Neural cell (in vitro differentiated cells): ENCODE measurements at regions not wholly inside any gene's neighbourhood (a gene's known extent, or its start where the extent isn't known, plus 50 kb on each side); places are given as distances from the start of the nearest gene placed in this dataset.

ENCODE experiments used
- H2AFZ ChIP-seq: fragments of 200-600, 300-800 bp; sonication (generic), shearing (Covaris generic); 2 replicates; pipeline ENCODE4 v1.6.0; 2014; ENCODE audit warnings: low read depth, mild to moderate bottlenecking, antibody characterized with exemption, low read length, moderate library complexity
- H3F3A ChIP-seq: fragments of 200-600 bp; shearing (Covaris generic); 2 replicates; pipeline ENCODE4 v1.6.1; 2016; ENCODE audit warnings: mild to moderate bottlenecking, moderate library complexity, mixed read lengths, antibody characterized with exemption, low read length; ENCODE audit not compliant: insufficient read depth, poor library complexity, severe bottlenecking
- H3K27ac ChIP-seq: fragments of 200-600, 300-800 bp; sonication (generic), shearing (Covaris generic); 2 replicates; pipeline ENCODE4 v1.5.1; 2014; ENCODE audit warnings: mild to moderate bottlenecking, low read length, moderate library complexity
- H3K27me3 ChIP-seq: fragments of 300-800, 200-600 bp; sonication (generic), shearing (Covaris generic); 2 replicates; pipeline ENCODE4 v1.6.0; 2014; ENCODE audit warnings: mild to moderate bottlenecking, low read depth, low read length, moderate library complexity; ENCODE audit not compliant: insufficient read depth
- H3K36me3 ChIP-seq: fragments of 300-800, 200-600 bp; sonication (generic), shearing (Covaris generic); 2 replicates; pipeline ENCODE4 v1.5.1; 2014; ENCODE audit warnings: mild to moderate bottlenecking, antibody characterized with exemption, low read length, moderate library complexity; ENCODE audit not compliant: insufficient read depth
- H3K4me2 ChIP-seq: fragments of 300-800, 200-600 bp; sonication (generic), shearing (Covaris generic); 2 replicates; pipeline ENCODE4 v1.6.0; 2014; ENCODE audit warnings: mild to moderate bottlenecking, low read length
- H3K4me3 ChIP-seq: fragments of 300-800, 200-600 bp; sonication (generic), shearing (Covaris generic); 2 replicates; pipeline ENCODE4 v1.5.1; 2014; ENCODE audit warnings: mild to moderate bottlenecking, low read length, moderate library complexity
- H3K79me2 ChIP-seq: fragments of 200-600 bp; shearing (Covaris generic); replicated peaks from 2 replicates; pipeline ENCODE4 v1.6.0; 2014; ENCODE audit warnings: mild to moderate bottlenecking, low read length, moderate library complexity; ENCODE audit not compliant: insufficient read depth
- H3K9ac ChIP-seq: fragments of 300-800, 200-600 bp; sonication (generic), shearing (Covaris generic); 2 replicates; pipeline ENCODE4 v1.6.1; 2016; ENCODE audit warnings: mild to moderate bottlenecking, low read length, mixed read lengths
- H3K9me2 ChIP-seq: fragments of 200-600 bp; shearing (Covaris generic); 2 replicates; pipeline ENCODE4 v1.6.1; 2016; ENCODE audit warnings: mild to moderate bottlenecking, low read length, mixed read lengths; ENCODE audit not compliant: insufficient read depth
- H3K9me3 ChIP-seq: fragments of 200-600, 300-800 bp; sonication (generic), shearing (Covaris generic); 2 replicates; pipeline ENCODE4 v1.6.1; 2016; ENCODE audit warnings: mild to moderate bottlenecking, mixed run types, low read length, moderate library complexity, mixed read lengths
- H4K20me1 ChIP-seq: fragments of 200-600 bp; shearing (Covaris generic); 2 replicates; pipeline ENCODE4 v1.6.1; 2016; ENCODE audit warnings: mild to moderate bottlenecking, mixed run types; ENCODE audit not compliant: insufficient read depth
- EZH2 ChIP-seq: fragments of 200-600, 300-800 bp; shearing (Covaris generic), sonication (generic); IDR thresholded peaks from 2 replicates; pipeline ENCODE4 v1.6.1; 2014; ENCODE audit warnings: antibody characterized with exemption, low read length, borderline replicate concordance, mild to moderate bottlenecking; ENCODE audit not compliant: insufficient read depth, poor library complexity, severe bottlenecking
- MXI1 ChIP-seq: fragments of 450-650 bp; conservative IDR thresholded peaks from 2 replicates; pipeline ENCODE4 v1.6.1; 2014; ENCODE audit warnings: antibody characterized with exemption, mild to moderate bottlenecking; ENCODE audit not compliant: poor library complexity, severe bottlenecking
- RAD21 ChIP-seq: fragments of 450-650 bp; conservative IDR thresholded peaks from 2 replicates; pipeline ENCODE4 v1.6.1; 2014; ENCODE audit warnings: antibody characterized with exemption, mild to moderate bottlenecking, moderate library complexity
- SMC3 ChIP-seq: fragments of 450-650 bp; conservative IDR thresholded peaks from 2 replicates; pipeline ENCODE4 v1.6.1; 2014; ENCODE audit warnings: antibody characterized with exemption, mild to moderate bottlenecking, moderate library complexity; ENCODE audit not compliant: poor library complexity
- TAF1 ChIP-seq: IDR thresholded peaks from 2 replicates; pipeline ENCODE4 v1.6.1; 2012; ENCODE audit warnings: low read depth
- TF ChIP-seq, protein P1 (sequence below): fragments of 450-650 bp; IDR thresholded peaks from 2 replicates; pipeline ENCODE4 v1.5.1; 2014; ENCODE audit warnings: antibody characterized with exemption, mild to moderate bottlenecking, moderate library complexity; ENCODE audit not compliant: poor library complexity, severe bottlenecking
- TF ChIP-seq, protein P2 (sequence below): IDR thresholded peaks from 2 replicates; pipeline ENCODE4 v1.6.1; 2012; ENCODE audit warnings: borderline replicate concordance

DNA sequence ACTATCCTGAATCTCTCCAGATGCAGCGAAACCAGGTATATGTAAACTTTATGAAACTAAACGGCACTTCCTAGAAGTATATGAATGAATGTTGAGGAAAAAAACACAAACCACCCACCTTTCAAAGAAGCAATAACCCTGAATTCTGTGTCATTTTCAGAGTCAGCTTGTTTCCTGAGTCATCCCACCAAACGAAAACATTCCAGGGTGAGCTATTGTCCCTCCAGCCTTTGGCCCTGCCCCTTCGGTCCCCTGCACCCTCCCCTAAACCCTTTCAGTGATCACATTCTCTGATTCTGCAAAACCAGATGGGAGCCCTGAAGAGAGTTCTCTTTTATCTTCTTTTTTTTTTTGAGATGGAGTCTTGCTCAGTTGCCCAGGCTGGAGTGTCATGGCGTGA lies 202.6 kb upstream of the ALG10B start:
- Histone ChIP-seq H3K4me2 (no peak overlapping the region), H3K79me2 (no peaks in the 10 kb centered on the region), H3K36me3 (no peaks in the 10 kb centered on the region), H3K9me3 (peaks cover 6% of the 10 kb centered on the region), H3K27ac (no peak overlapping the region), H3K9me2 (no peaks in the 10 kb centered on the region), H3F3A (no peaks in the 10 kb centered on the region), H4K20me1 (no peaks in the 10 kb centered on the region), H3K9ac (no peak overlapping the region), H3K27me3 (no peaks in the 10 kb centered on the region), H3K4me3 (no peak overlapping the region), H2AFZ (no peak overlapping the region)
- TF ChIP-seq, protein P1, sequence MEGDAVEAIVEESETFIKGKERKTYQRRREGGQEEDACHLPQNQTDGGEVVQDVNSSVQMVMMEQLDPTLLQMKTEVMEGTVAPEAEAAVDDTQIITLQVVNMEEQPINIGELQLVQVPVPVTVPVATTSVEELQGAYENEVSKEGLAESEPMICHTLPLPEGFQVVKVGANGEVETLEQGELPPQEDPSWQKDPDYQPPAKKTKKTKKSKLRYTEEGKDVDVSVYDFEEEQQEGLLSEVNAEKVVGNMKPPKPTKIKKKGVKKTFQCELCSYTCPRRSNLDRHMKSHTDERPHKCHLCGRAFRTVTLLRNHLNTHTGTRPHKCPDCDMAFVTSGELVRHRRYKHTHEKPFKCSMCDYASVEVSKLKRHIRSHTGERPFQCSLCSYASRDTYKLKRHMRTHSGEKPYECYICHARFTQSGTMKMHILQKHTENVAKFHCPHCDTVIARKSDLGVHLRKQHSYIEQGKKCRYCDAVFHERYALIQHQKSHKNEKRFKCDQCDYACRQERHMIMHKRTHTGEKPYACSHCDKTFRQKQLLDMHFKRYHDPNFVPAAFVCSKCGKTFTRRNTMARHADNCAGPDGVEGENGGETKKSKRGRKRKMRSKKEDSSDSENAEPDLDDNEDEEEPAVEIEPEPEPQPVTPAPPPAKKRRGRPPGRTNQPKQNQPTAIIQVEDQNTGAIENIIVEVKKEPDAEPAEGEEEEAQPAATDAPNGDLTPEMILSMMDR = no peak
- no peak for TF ChIP-seq TAF1
- TF ChIP-seq EZH2 = no peak
- no peak for TF ChIP-seq SMC3
- no peak for TF ChIP-seq RAD21
- TF ChIP-seq, protein P2, sequence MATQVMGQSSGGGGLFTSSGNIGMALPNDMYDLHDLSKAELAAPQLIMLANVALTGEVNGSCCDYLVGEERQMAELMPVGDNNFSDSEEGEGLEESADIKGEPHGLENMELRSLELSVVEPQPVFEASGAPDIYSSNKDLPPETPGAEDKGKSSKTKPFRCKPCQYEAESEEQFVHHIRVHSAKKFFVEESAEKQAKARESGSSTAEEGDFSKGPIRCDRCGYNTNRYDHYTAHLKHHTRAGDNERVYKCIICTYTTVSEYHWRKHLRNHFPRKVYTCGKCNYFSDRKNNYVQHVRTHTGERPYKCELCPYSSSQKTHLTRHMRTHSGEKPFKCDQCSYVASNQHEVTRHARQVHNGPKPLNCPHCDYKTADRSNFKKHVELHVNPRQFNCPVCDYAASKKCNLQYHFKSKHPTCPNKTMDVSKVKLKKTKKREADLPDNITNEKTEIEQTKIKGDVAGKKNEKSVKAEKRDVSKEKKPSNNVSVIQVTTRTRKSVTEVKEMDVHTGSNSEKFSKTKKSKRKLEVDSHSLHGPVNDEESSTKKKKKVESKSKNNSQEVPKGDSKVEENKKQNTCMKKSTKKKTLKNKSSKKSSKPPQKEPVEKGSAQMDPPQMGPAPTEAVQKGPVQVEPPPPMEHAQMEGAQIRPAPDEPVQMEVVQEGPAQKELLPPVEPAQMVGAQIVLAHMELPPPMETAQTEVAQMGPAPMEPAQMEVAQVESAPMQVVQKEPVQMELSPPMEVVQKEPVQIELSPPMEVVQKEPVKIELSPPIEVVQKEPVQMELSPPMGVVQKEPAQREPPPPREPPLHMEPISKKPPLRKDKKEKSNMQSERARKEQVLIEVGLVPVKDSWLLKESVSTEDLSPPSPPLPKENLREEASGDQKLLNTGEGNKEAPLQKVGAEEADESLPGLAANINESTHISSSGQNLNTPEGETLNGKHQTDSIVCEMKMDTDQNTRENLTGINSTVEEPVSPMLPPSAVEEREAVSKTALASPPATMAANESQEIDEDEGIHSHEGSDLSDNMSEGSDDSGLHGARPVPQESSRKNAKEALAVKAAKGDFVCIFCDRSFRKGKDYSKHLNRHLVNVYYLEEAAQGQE = no peak
- TF ChIP-seq MXI1 = no peak

DNA sequence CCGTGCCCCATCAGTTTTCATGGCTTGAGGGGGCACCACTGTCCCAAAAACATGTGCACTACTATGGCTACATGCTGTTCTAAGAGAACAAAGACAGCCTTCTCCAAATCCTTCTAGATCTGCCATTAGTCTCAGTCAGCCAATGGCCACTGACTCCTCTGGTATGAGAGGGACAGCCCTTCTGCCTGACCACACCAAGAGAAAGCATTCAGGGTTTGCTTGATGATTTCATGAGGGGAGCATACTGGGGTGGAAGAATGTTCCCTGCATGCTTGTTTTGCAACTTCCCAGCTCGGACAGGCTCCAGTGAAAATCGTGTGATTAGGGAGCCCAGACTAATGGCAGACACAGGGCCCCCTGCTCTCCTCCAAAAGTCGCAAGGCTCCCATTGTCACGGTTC lies 199.6 kb upstream of the ALG10B start:
- no peaks in the 10 kb centered on the region for H4K20me1 ChIP-seq
- H3K4me3 ChIP-seq = no peak overlapping the region
- no peaks in the 10 kb centered on the region for H3F3A ChIP-seq
- no peaks in the 10 kb centered on the region for H3K36me3 ChIP-seq
- no peak overlapping the region for H3K9ac ChIP-seq
- H3K27me3 ChIP-seq = no peaks in the 10 kb centered on the region
- no peak overlapping the region for H3K4me2 ChIP-seq
- H3K9me2 ChIP-seq = no peaks in the 10 kb centered on the region
- H3K27ac ChIP-seq = no peak overlapping the region
- H3K9me3 ChIP-seq = peaks cover 11% of the 10 kb centered on the region
- no peak overlapping the region for H2AFZ ChIP-seq
- TF ChIP-seq SMC3 = no peak
- no peak for TF ChIP-seq TAF1
- TF ChIP-seq, protein P2 = no peak
- no peak for TF ChIP-seq MXI1
- TF ChIP-seq, protein P1 = no peak
- H3K79me2 ChIP-seq = no peaks in the 10 kb centered on the region
